Right lobe of liver (tissue), 4 donors: ENCODE measurements at regions not wholly inside any gene's neighbourhood (a gene's known extent, or its start where the extent isn't known, plus 50 kb on each side); places are given as distances from the start of the nearest gene placed in this dataset.

Experiments
- POLR2A ChIP-seq: fragments of 450-650 bp; IDR thresholded peaks from one replicate; pipeline ENCODE4 v1.6.1; 2017; ENCODE audit warnings: antibody characterized with exemption, mild to moderate bottlenecking
- TF ChIP-seq, protein P1 (sequence below), 4 donors: fragments of 200-600 bp in 3 of 4; fragments of 450-650 bp in 1 of 4; IDR thresholded peaks; one replicate each; pipeline versions ENCODE4 v1.5.1 to v1.8.0; 2016 to 2022; ENCODE audit warnings: antibody characterized with exemption in 4 of 4, mild to moderate bottlenecking in 2 of 4
- donor health status: DM: no; HTN: no; CAD: no.
- donor health status: DM: no; HTN: no; CAD: no.
- donor health status: DM: no; HTN: yes; CAD: no.

DNA sequence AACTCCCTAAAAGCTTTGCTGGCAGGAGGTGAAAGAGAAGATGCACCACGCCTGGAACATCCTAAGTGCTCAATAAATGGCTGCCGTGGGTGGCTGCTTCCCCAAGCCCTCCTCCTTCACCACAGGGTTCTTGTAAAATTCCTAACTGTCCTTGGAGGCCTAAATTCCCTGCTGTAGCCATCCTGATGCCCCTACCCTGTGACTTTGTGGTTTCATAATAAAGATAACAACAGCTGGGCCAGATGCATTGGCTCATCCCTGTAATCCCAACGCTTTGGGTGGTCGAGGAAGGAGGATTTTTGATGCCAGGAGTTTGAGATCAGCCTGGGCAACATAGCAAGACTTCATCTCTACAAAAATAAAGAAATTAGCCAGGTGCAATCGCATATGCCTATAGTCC, 341.8 kb downstream of the ANKRD30A start:
- TF ChIP-seq, protein P1, sequence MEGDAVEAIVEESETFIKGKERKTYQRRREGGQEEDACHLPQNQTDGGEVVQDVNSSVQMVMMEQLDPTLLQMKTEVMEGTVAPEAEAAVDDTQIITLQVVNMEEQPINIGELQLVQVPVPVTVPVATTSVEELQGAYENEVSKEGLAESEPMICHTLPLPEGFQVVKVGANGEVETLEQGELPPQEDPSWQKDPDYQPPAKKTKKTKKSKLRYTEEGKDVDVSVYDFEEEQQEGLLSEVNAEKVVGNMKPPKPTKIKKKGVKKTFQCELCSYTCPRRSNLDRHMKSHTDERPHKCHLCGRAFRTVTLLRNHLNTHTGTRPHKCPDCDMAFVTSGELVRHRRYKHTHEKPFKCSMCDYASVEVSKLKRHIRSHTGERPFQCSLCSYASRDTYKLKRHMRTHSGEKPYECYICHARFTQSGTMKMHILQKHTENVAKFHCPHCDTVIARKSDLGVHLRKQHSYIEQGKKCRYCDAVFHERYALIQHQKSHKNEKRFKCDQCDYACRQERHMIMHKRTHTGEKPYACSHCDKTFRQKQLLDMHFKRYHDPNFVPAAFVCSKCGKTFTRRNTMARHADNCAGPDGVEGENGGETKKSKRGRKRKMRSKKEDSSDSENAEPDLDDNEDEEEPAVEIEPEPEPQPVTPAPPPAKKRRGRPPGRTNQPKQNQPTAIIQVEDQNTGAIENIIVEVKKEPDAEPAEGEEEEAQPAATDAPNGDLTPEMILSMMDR (IDR thresholded peaks at IDR 0.05) = no peak
- TF ChIP-seq POLR2A = no peak
